HG02642 (cell line): ENCODE measurements at regions not wholly inside any gene's neighbourhood (a gene's known extent, or its start where the extent isn't known, plus 50 kb on each side); places are given as distances from the start of the nearest gene placed in this dataset.
"Not testable (repeated sequence)": the region's sequence is repeated elsewhere in the genome, so short reads cannot be mapped to it uniquely, and the experiment has no call there.

ENCODE experiments used
- ATAC-seq: cut with Tn5 transposase; IDR thresholded peaks from one replicate; pipeline ENCODE4 v1.9.1; 2021; ENCODE audit warnings: mild to moderate bottlenecking; ENCODE audit not compliant: unreplicated experiment, poor library complexity

DNA sequence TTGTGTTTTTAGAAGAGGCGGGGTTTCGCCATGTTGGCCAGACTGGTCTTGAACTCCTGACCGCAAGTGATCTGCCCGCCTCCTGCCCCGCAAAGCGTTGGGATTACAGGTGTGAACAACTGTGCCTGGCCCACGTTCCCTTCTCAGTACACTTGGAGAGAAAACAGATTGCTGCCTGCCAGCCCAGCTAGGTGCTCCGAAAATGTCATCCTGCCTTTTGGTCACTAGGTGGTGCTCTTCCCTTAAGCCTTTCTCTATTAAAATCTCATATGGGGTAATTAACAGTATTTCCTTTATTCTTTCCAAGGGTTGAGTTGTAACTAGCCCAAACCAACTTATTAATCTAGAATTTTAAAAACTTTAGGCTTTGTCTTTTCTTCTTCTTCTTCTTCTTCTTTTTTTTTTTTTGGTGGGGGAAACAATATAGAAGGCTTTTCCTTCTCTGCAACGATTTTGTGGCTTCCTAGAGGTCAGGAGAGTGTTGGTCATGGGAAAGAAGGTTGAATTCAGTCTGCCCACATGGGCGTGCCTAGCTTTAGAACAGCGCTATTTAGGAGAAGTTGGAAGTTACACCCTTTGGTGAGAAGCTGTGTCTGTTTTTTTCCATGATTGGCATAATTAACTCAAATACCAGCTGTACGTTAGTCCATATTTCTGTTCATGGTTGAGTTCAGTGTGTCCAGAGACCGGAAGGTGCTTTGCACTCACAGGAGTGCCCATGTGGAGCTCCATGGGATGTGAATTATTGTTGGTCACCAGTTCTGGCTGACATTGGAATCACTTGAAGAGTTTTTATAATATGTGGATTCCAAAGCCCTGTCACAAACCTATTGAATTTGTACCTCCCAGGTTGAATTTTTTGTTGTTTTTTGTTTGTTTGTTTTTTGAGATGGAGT lies 110.1 kb downstream of the LAT start:
- not testable (repeated sequence) for ATAC-seq

DNA sequence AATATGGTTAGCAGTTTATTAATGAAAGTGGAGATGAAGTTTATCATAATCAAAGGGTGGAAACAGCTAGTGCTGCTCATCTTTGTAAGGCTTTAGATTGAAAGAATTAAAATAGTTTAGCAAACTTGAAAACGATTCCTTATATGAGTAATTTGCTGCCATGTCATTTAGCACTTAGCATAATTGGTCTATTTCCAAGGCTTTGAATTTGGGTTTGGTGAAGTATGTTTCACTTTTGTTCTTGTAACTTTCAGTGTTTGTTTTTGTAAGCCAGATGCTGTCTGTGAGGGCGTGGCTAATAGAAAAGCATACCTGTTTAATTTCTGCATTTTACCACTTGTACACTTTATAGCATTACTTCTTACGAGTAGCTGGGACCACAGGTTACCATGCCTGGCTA lies 109.5 kb downstream of the LAT start:
- ATAC-seq = not testable (repeated sequence)

DNA sequence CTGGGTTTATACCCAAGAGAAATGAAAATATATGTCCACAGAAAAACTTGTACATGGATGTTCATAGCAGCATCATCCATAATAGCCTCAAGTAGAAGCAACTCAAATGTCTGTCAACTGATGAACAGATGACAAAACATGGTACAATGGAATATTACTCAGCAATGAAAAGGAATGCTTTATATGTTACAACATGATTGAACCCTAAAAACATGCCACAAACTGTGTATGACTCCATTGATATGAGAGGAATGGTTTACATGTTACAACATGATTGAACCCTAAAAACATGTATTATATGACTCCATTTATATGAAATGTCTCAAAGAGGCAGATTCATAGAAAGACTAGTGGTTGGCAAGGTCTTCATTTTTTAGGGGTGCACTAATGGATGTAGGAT lies 104.8 kb downstream of the LAT start:
- ATAC-seq = not testable (repeated sequence)

DNA sequence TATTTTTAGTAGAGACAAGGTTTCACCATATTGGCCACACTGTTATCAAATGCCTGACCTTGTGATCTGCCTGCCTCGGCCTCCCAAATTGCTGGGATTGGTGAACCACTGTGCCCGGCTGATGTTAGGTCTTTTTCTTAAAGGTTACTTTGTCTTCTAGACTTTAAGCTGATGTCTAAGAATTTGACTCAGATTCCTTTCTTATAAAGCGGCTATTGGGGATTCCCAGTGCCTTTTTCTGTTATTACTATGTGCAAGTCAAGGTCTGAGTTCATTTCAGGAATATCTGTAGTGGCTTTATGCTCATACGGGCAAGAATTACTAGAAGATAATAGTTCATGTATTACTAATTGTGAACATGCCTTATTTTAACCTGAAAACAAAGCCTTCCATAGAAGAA lies 102.8 kb downstream of the LAT start:
- ATAC-seq = peak; percentile 46

DNA sequence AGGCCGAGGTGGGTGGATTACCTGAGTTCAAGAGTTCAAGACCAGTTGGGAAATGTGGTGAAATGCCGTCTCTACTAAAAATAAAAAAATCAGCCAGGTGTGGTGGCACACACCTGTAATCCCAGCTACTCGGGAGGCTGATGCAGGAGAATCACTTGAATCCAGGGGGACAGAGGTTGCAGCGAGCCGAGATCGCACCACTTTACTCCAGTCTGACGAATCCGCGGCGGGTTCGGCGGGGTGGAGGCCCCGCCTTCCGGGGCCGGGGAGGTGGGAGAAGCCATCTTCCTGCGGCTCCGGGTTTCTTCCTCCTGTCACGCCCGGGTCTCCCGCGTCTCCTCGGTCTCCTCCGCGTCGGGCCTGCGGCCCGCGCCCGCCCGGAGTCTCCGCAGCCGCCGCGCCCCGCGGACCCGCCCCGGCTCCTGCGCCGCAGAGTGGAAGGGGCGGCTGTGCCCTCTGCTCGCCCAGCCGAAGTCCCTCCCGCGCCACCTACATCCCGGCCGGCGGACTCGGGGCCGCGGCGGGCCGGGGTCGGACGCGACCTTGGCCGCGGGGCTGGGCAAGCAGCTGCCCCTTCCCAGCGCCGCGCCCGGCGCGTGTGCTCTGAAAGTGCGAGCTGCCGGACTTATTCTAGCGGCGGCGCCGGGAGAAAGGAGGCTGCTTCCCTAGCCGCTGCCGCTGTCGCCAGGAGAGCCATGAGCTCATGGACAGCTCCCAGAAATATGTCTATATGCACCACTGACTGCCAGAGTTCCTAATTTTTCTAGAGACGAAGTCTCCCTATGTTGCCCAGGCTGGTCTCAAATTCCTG lies 97.2 kb downstream of the LAT start:
- peak; percentile 55 for ATAC-seq

DNA sequence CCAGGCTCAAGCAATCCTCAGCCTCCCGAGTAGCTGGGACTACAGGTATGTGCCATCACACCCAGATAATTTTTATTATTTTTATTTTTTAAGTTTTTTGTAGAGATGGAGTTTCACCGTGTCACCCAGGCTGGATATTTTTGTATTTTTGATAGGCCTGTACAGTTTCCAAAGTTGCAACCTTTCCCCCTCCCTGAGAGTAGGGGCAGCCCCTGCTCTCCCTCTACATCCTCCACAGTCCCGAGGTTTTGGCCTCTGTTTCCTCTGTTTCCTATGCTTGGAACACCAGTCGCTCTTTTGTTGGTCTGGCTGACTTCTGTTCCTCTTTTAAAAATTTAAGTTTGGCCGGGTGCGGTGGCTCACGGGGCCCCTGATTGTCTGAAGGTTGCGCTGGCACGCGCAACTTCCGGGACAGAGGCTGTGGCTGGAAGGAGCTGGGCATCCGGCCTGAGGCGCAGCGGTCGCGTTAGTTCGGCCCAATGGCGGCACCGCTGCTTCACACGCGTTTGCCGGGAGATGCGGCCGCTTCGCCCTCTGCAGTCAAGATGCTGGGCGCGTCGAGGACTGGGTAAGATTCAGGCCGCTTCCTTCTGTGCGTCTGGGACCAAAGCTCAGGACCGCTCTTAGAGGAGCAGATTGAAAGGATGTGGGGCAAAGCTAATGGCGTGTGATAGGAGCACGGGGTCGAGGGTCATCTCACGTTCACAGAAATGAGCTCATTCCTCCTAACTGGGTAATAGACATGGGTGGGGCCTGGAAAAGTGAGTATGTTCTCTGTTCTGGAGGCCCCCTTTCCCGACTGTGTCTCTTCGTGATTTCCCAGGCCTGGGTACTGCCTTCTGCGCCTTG lies 89.9 kb downstream of the LAT start:
- ATAC-seq = peak; percentile 88

DNA sequence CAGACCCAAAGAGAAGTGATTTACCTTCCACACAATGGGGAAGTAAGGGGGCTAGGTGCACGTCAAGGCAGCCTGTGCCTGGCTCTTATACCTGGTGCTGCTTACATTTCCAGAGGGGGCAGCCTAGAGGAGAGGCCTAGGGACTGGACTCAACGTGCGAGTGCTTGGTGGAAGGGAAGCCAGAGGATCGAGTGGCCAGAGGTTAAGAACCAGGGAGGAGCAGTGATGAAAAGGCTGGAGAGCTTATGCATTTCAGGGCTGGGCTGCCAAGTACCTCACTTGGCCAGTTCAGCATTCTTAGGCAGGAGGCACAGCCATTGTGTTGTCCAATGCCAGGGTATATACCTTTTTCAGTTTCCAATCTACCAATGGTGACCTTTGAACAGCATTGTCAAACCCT lies 77.4 kb downstream of the LAT start:
- ATAC-seq = not testable (repeated sequence)

DNA sequence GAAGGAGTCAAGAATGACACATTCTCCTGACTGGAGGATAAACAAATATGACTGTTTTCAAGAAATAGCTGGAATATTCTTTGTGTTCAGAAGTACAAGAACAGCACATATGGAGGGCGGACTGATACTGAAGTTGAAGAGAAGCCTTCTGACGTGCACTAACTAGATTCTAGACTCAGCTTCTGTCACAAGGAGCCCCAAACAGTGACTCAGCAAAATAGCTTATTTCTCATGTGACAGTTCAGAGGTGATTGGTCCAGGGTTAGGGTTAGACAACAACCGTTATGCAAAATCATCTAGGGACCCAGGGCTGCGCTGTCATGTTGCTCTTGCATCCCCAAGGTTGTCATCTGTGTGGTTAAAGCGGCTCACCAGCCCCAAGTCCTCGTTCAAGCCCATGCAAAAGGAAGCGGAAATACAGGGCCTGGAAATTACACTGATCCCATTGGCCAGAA lies 76.6 kb downstream of the LAT start:
- not testable (repeated sequence) for ATAC-seq

DNA sequence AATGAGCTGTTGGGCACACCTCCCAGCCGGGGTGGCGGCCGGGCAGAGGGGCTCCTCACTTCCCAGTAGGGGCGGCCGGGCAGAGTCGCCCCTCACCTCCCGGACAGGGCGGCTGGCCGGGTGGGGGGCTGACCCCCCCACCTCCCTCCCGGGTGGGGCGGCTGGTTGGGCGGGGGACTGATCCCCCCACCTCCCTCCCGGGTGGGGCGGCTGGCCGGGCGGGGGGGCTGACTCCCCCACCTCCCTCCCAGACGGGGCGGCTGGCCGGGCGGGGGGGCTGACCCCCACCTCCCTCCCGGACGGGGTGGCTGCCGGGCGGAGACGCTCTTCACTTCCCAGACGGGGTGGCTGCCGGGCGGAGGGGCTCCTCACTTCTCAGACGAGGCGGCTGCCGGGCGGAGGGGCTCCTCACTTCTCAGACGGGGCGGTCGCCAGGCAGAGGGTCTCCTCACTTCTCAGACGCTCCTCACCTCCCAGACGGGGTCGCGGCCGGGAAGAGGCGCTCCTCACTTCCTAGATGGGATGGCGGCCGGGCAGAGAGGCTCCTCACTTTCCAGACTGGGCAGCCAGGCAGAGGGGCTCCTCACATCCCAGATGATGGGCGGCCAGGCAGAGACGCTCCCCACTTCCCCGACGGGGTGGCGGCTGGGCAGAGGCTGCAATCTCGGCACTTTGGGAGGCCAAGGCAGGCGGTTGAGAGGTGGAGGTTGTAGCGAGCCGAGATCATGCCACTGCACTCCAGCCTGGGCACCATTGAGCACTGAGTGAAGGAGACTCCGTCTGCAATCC lies 75.4 kb downstream of the LAT start:
- not testable (repeated sequence) for ATAC-seq

DNA sequence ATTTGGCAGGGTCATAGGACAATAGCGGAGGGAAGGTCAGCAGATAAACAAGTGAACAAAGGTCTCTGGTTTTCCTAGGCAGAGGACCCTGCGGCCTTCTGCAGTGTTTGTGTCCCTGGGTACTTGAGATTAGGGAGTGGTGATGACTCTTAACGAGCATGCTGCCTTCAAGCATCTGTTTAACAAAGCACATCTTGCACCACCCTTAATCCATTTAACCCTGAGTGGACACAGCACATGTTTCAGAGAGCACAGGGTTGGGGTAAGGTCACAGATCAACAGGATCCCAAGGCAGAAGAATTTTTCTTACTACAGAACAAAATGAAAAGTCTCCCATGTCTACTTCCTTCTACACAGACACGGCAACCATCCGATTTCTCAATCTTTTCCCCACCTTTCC lies 74.7 kb downstream of the LAT start:
- not testable (repeated sequence) for ATAC-seq
